Central memory CD8-positive, alpha-beta T cell (primary cell): ENCODE measurements at regions not wholly inside any gene's neighbourhood (a gene's known extent, or its start where the extent isn't known, plus 50 kb on each side); places are given as distances from the start of the nearest gene placed in this dataset.
A peak's percentile ranks its signal among the peaks of the same experiment; 100 is the strongest.
"Not testable (repeated sequence)": the region's sequence is repeated elsewhere in the genome, so short reads cannot be mapped to it uniquely, and the experiment has no call there.

Experiments used
- ATAC-seq: fragments of 150-1000 bp; cut with Tn5 transposase; replicated peaks from 2 replicates; pipeline ENCODE4 v1.10.0; 2022; ENCODE audit warnings: mild to moderate bottlenecking, moderate FRiP score, moderate number of reproducible peaks; ENCODE audit not compliant: poor library complexity, severe bottlenecking; ENCODE audit errors: extremely low read depth
- DNase-seq, 2 donors: peaks; one replicate each; pipeline ENCODE4 v3.0.0; 2021; ENCODE audit warnings: low spot score in 2 of 2
- H3K27ac Mint-ChIP-seq: one replicate; pipeline ENCODE4 v1.8.0; 2022; ENCODE audit warnings: low read depth, mild to moderate bottlenecking, moderate library complexity, mixed read lengths
- H3K27me3 Mint-ChIP-seq: one replicate; pipeline ENCODE4 v1.8.0; 2022; ENCODE audit warnings: mixed read lengths
- H3K36me3 Mint-ChIP-seq: one replicate; pipeline ENCODE4 v1.8.0; 2022; ENCODE audit warnings: mild to moderate bottlenecking, moderate library complexity, mixed read lengths; ENCODE audit not compliant: insufficient read depth
- H3K4me1 Mint-ChIP-seq: one replicate; pipeline ENCODE4 v1.8.0; 2022; ENCODE audit warnings: mixed read lengths
- H3K4me3 Mint-ChIP-seq: one replicate; pipeline ENCODE4 v1.8.0; 2022; ENCODE audit warnings: mild to moderate bottlenecking, moderate library complexity, mixed read lengths
- H3K9me3 Mint-ChIP-seq: one replicate; pipeline ENCODE4 v1.8.0; 2022; ENCODE audit warnings: mixed read lengths

- no peaks in the 10 kb centered on the region for H3K27me3 Mint-ChIP-seq
- H3K9me3 Mint-ChIP-seq = no peaks in the 10 kb centered on the region
- DNase-seq (no peak), ATAC-seq (no peak)
- no peaks in the 10 kb centered on the region for H3K36me3 Mint-ChIP-seq
- H3K4me1 Mint-ChIP-seq = no peaks in the 10 kb centered on the region
- H3K4me3 Mint-ChIP-seq = no peak overlapping the region
- no peak overlapping the region for H3K27ac Mint-ChIP-seq
Measured at GRCh38 chr4:123216543-123216942, 180.1 kb upstream of the SPRY1 start.

DNA sequence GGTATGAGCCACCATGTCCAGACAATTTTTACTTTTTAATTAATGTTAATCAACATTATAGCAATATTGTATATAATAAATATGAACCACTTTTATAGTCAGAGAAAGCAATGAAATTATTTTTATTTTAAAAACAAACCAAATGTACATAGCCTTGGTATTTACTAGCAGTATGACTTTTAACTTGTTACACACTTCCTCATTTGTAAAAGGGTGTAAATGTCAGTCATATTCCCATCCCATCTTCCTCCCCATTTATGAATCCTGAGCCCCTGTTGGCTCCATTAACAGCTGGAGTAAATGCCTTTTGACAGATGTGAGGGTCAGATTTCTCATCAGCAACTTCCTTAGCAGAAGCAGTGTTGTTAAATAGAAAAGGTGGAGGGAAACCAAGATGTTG lies 179.6 kb upstream of the SPRY1 start:
- no peak for DNase-seq
- no peak for ATAC-seq
- Mint-ChIP-seq H3K9me3 (no peaks in the 10 kb centered on the region), H3K27ac (no peak overlapping the region), H3K27me3 (no peaks in the 10 kb centered on the region), H3K4me3 (no peak overlapping the region), H3K4me1 (no peaks in the 10 kb centered on the region), H3K36me3 (no peaks in the 10 kb centered on the region)

DNA sequence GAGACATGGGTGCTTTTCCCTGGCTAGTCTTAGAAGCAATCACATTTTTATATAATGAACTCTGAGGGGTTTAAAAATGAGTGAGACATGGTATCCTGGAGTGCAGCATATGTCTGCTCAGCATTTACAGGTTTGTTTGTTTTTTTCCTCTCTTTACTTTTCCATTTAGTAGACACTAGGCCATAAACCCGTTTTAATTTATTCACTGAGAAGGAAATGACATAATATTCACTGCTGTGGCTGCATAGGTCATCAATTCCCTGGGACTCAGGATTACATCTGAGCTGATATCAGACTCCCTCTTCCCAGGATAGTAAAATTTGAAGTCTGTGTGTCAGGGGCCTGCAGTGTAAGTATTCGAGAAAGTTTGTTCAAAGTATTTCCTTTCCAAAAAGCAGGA lies 178.9 kb upstream of the SPRY1 start:
- no peaks in the 10 kb centered on the region for H3K36me3 Mint-ChIP-seq
- H3K9me3 Mint-ChIP-seq = no peaks in the 10 kb centered on the region
- no peak for ATAC-seq
- no peak overlapping the region for H3K4me3 Mint-ChIP-seq
- H3K27me3 Mint-ChIP-seq = no peaks in the 10 kb centered on the region
- DNase-seq = no peak
- no peaks in the 10 kb centered on the region for H3K4me1 Mint-ChIP-seq
- no peak overlapping the region for H3K27ac Mint-ChIP-seq

- Mint-ChIP-seq H3K36me3 (no peaks in the 10 kb centered on the region), H3K27me3 (no peaks in the 10 kb centered on the region), H3K4me3 (no peak overlapping the region), H3K9me3 (no peaks in the 10 kb centered on the region), H3K4me1 (no peaks in the 10 kb centered on the region), H3K27ac (no peak overlapping the region)
- DNase-seq = no peak
- no peak for ATAC-seq
Measured at GRCh38 chr4:123218981-123219380, 177.6 kb upstream of the SPRY1 start.

- Mint-ChIP-seq H3K4me3 (no peak overlapping the region), H3K9me3 (no peaks in the 10 kb centered on the region), H3K36me3 (peaks cover 4% of the 10 kb centered on the region), H3K27me3 (no peaks in the 10 kb centered on the region), H3K27ac (no peak overlapping the region), H3K4me1 (peaks cover 15% of the 10 kb centered on the region)
- ATAC-seq = no peak
- no peak for DNase-seq
Measured at GRCh38 chr4:123229286-123229685, 167.3 kb upstream of the SPRY1 start.

GRCh38 chr4:123230061-123230460 lies 166.5 kb upstream of the SPRY1 start:
- Mint-ChIP-seq H3K27ac (no peak overlapping the region), H3K36me3 (peaks cover 3% of the 10 kb centered on the region), H3K9me3 (no peaks in the 10 kb centered on the region), H3K4me3 (no peak overlapping the region), H3K27me3 (no peaks in the 10 kb centered on the region), H3K4me1 (peaks cover 15% of the 10 kb centered on the region)
- DNase-seq (no peak), ATAC-seq (no peak)

GRCh38 chr4:123232439-123232838 lies 164.2 kb upstream of the SPRY1 start:
- Mint-ChIP-seq H3K27ac (peak overlapping the region; percentile 5), H3K36me3 (peaks cover 3% of the 10 kb centered on the region), H3K4me1 (peaks cover 8% of the 10 kb centered on the region), H3K9me3 (no peaks in the 10 kb centered on the region), H3K4me3 (no peak overlapping the region), H3K27me3 (no peaks in the 10 kb centered on the region)
- DNase-seq = no peak
- no peak for ATAC-seq

- DNase-seq (no peak), ATAC-seq (no peak)
- H3K4me3 Mint-ChIP-seq = no peak overlapping the region
- H3K9me3 Mint-ChIP-seq = no peaks in the 10 kb centered on the region
- H3K36me3 Mint-ChIP-seq = peaks cover 3% of the 10 kb centered on the region
- no peaks in the 10 kb centered on the region for H3K27me3 Mint-ChIP-seq
- no peak overlapping the region for H3K27ac Mint-ChIP-seq
- H3K4me1 Mint-ChIP-seq = peaks cover 8% of the 10 kb centered on the region
Measured at GRCh38 chr4:123233136-123233768, 163.3 kb upstream of the SPRY1 start.

GRCh38 chr4:123234955-123235354 lies 161.6 kb upstream of the SPRY1 start:
- H3K27ac Mint-ChIP-seq = no peak overlapping the region
- no peak for DNase-seq
- peaks cover 5% of the 10 kb centered on the region for H3K9me3 Mint-ChIP-seq
- no peak for ATAC-seq
- H3K4me3 Mint-ChIP-seq = no peak overlapping the region
- peaks cover 8% of the 10 kb centered on the region for H3K4me1 Mint-ChIP-seq
- no peaks in the 10 kb centered on the region for H3K27me3 Mint-ChIP-seq
- peaks cover 4% of the 10 kb centered on the region for H3K36me3 Mint-ChIP-seq

DNA sequence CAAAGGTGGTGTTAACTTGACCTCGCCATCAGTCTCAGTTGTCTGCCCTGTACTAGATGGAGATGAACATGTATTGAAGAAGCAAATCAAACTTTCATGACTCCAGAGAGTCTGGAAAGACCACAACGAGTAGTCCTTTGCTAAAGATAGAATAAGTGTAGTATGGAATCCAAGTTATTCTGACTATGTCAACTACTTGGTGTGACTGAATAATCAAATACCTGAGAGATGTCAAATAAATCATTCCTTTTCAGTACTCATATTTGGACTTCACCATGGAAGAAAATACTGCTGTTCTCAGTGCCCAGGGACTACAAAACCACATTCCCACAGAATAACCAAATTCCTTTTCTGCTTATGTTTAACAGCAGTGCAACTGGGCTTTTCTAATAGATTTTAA lies 161.2 kb upstream of the SPRY1 start:
- Mint-ChIP-seq H3K27me3 (no peaks in the 10 kb centered on the region), H3K27ac (no peak overlapping the region), H3K4me1 (peaks cover 8% of the 10 kb centered on the region), H3K4me3 (no peak overlapping the region), H3K9me3 (peaks cover 8% of the 10 kb centered on the region), H3K36me3 (peaks cover 4% of the 10 kb centered on the region)
- ATAC-seq (no peak), DNase-seq (no peak)

DNA sequence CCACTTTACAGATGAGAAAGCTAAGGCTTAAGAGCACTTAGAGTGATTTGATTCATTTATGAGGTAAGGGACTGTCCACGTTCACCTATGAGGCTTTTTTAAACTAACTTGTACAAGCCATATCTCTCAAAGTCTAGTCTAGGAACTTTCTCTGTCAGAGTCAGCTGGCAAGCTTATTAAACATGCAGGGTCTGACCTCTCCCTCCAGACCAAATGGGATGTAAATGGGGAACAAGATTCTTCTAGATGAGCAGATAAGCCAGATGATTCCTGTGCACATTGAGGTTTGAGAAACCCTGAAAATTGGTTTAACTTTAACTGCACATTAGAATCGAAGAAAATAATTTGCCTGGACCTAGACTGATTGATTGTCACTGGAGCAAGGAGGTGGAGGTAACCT lies 160.0 kb upstream of the SPRY1 start:
- ATAC-seq = no peak
- no peak for DNase-seq
- H3K27ac Mint-ChIP-seq = no peak overlapping the region

DNA sequence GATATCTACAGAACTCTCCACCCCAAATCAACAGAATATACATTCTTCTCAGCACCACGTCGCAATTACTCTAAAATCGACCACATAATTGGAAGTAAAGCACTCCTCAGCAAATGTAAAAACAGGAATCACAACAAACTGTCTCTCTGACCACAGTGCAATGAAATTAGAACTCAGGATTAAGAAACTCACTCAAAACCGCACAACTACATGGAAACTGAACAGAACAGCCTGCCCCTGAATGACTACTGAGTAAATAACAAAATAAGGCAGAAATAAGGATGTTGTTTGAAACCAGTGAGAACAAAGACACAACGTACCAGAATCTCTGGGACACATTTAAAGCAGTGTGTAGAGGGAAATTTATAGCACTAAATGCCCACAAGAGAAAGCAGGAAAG lies 156.3 kb upstream of the SPRY1 start:
- ATAC-seq, H3K27me3 Mint-ChIP-seq: not testable (repeated sequence)

More for the DNA sequence above, 160.0 kb upstream of the SPRY1 start:
- no peak overlapping the region for H3K4me3 Mint-ChIP-seq
- peaks cover 4% of the 10 kb centered on the region for H3K36me3 Mint-ChIP-seq
- H3K9me3 Mint-ChIP-seq = peaks cover 11% of the 10 kb centered on the region
- peaks cover 8% of the 10 kb centered on the region for H3K4me1 Mint-ChIP-seq
- H3K27me3 Mint-ChIP-seq = no peaks in the 10 kb centered on the region

GRCh38 chr4:123243220-123243619 lies 153.4 kb upstream of the SPRY1 start:
- H3K36me3 Mint-ChIP-seq, ATAC-seq, H3K4me1 Mint-ChIP-seq, DNase-seq, H3K27ac Mint-ChIP-seq, H3K4me3 Mint-ChIP-seq, H3K27me3 Mint-ChIP-seq: not testable (repeated sequence)
- H3K9me3 Mint-ChIP-seq = peaks cover 15% of the 10 kb centered on the region

More for the DNA sequence above, 156.3 kb upstream of the SPRY1 start:
- not testable (repeated sequence) for H3K4me1 Mint-ChIP-seq, H3K36me3 Mint-ChIP-seq, H3K4me3 Mint-ChIP-seq, H3K27ac Mint-ChIP-seq, DNase-seq
- peaks cover 15% of the 10 kb centered on the region for H3K9me3 Mint-ChIP-seq
